ENCODE measurements at regions not wholly inside any gene's neighbourhood (a gene's known extent, or its start where the extent isn't known, plus 50 kb on each side); places are given as distances from the start of the nearest gene placed in this dataset.

- TF ChIP-seq EZH2 (IDR thresholded peaks at IDR 0.05) (no peak), POLR2AphosphoS5 (IDR thresholded peaks at IDR 0.05; ENCODE audit: borderline replicate concordance, low read depth, low read length) (no peak), FOXP2 (optimal IDR thresholded peaks at IDR 0.05; ENCODE audit: control extremely low read depth, extremely low read length, insufficient read depth) (no peak)
Measured at GRCh38 chr5:152592416-152592815, 187.3 kb upstream of the NMUR2 start.

Data from SK-N-MC (cell line).